ENCODE measurements at regions not wholly inside any gene's neighbourhood (a gene's known extent, or its start where the extent isn't known, plus 50 kb on each side); places are given as distances from the start of the nearest gene placed in this dataset.
"Not testable (repeated sequence)": the region's sequence is repeated elsewhere in the genome, so short reads cannot be mapped to it uniquely, and the experiment has no call there.

- H3K4me1 Mint-ChIP-seq; H3F3A ChIP-seq (replicated peaks; ENCODE audit: low read depth); H3K36me3 Mint-ChIP-seq (ENCODE audit: low read depth); H3K36me3 ChIP-seq (ENCODE audit: insufficient read depth); H3K27me3 ChIP-seq (ENCODE audit: insufficient read depth); H3K27ac Mint-ChIP-seq; H3K27me3 Mint-ChIP-seq (ENCODE audit: insufficient read depth, low read depth, poor library complexity); ATAC-seq; H3K9me3 Mint-ChIP-seq; H3K79me2 ChIP-seq (replicated peaks; ENCODE audit: insufficient read depth); H2AFZ ChIP-seq; H3K4me2 ChIP-seq; H3K4me3 ChIP-seq; H4K20me1 ChIP-seq (replicated peaks; ENCODE audit: insufficient read depth); DNase-seq (ENCODE audit: low spot score); H3K27ac ChIP-seq (ENCODE audit: low read depth); H3K4me3 Mint-ChIP-seq; H3K4me1 ChIP-seq (ENCODE audit: insufficient read depth); H3K9me2 ChIP-seq (ENCODE audit: insufficient read depth): not testable (repeated sequence)
Observed at GRCh38 chr4:118574251-118574913, 110.8 kb upstream of the METTL14 start.

GRCh38 chr4:118575057-118575456 lies 110.1 kb upstream of the METTL14 start:
- H3F3A ChIP-seq (replicated peaks; ENCODE audit: low read depth); H3K4me1 ChIP-seq (ENCODE audit: insufficient read depth); H3K27ac Mint-ChIP-seq; H3K4me2 ChIP-seq; H3K9me2 ChIP-seq (ENCODE audit: insufficient read depth); DNase-seq (ENCODE audit: low spot score); H3K27me3 Mint-ChIP-seq (ENCODE audit: insufficient read depth, low read depth, poor library complexity); H3K79me2 ChIP-seq (replicated peaks; ENCODE audit: insufficient read depth); H3K27me3 ChIP-seq (ENCODE audit: insufficient read depth); H3K9me3 Mint-ChIP-seq; H2AFZ ChIP-seq; H3K36me3 ChIP-seq (ENCODE audit: insufficient read depth); H3K4me3 ChIP-seq; H4K20me1 ChIP-seq (replicated peaks; ENCODE audit: insufficient read depth); H3K4me1 Mint-ChIP-seq; H3K27ac ChIP-seq (ENCODE audit: low read depth); H3K4me3 Mint-ChIP-seq; ATAC-seq; H3K36me3 Mint-ChIP-seq (ENCODE audit: low read depth): not testable (repeated sequence)

- not testable (repeated sequence) for H3F3A ChIP-seq (replicated peaks; ENCODE audit: low read depth); H3K4me2 ChIP-seq; H3K4me3 ChIP-seq; H3K4me3 Mint-ChIP-seq; H3K9me3 Mint-ChIP-seq; H4K20me1 ChIP-seq (replicated peaks; ENCODE audit: insufficient read depth); H3K4me1 ChIP-seq (ENCODE audit: insufficient read depth); H3K27me3 ChIP-seq (ENCODE audit: insufficient read depth); H3K27me3 Mint-ChIP-seq (ENCODE audit: insufficient read depth, low read depth, poor library complexity); H3K36me3 ChIP-seq (ENCODE audit: insufficient read depth); DNase-seq (ENCODE audit: low spot score); H3K27ac Mint-ChIP-seq; H3K27ac ChIP-seq (ENCODE audit: low read depth); H3K79me2 ChIP-seq (replicated peaks; ENCODE audit: insufficient read depth); ATAC-seq; H3K36me3 Mint-ChIP-seq (ENCODE audit: low read depth); H3K4me1 Mint-ChIP-seq; H3K9me2 ChIP-seq (ENCODE audit: insufficient read depth); H2AFZ ChIP-seq
Observed at GRCh38 chr4:118575726-118576125, 109.5 kb upstream of the METTL14 start.

- H3K9me2 ChIP-seq (ENCODE audit: insufficient read depth); H3K4me3 Mint-ChIP-seq; DNase-seq (ENCODE audit: low spot score); H3K27ac Mint-ChIP-seq; ATAC-seq; H3K27me3 Mint-ChIP-seq (ENCODE audit: insufficient read depth, low read depth, poor library complexity); H2AFZ ChIP-seq; H3K27ac ChIP-seq (ENCODE audit: low read depth); H3K4me1 ChIP-seq (ENCODE audit: insufficient read depth); H4K20me1 ChIP-seq (replicated peaks; ENCODE audit: insufficient read depth); H3K9me3 Mint-ChIP-seq; H3F3A ChIP-seq (replicated peaks; ENCODE audit: low read depth); H3K4me3 ChIP-seq; H3K4me1 Mint-ChIP-seq; H3K36me3 Mint-ChIP-seq (ENCODE audit: low read depth); H3K79me2 ChIP-seq (replicated peaks; ENCODE audit: insufficient read depth); H3K27me3 ChIP-seq (ENCODE audit: insufficient read depth); H3K4me2 ChIP-seq; H3K36me3 ChIP-seq (ENCODE audit: insufficient read depth): not testable (repeated sequence)
Observed at GRCh38 chr4:118576709-118577219, 108.4 kb upstream of the METTL14 start.

Data from GM23338 (cell line).